ENCODE measurements at regions not wholly inside any gene's neighbourhood (a gene's known extent, or its start where the extent isn't known, plus 50 kb on each side); places are given as distances from the start of the nearest gene placed in this dataset.

GRCh38 chr3:27573780-27574437 is 89.7 kb upstream of the SLC4A7 start:
- H3K36me3 ChIP-seq (ENCODE audit: control insufficient read depth, insufficient read depth, low read length) = no peaks in the 10 kb centered on the region
- no peak for DNase-seq (ENCODE audit: low read depth)
- ChIA-PET CTCF (interaction anchor here (1.0 kb wide), 1 partner anchor 84 kb away, joined by 3 read pairs; no protein-coding TSS in a partner anchor), POLR2A (no interaction called here)
- no peak for TF ChIP-seq CTCF (IDR thresholded peaks at IDR 0.05; ENCODE audit: insufficient read depth, low read depth, low read length)
- H3K4me3 ChIP-seq (ENCODE audit: low read depth, low read length) = no peak overlapping the region
- no peaks in the 10 kb centered on the region for H3K27me3 ChIP-seq (ENCODE audit: control insufficient read depth, insufficient read depth, low read length)

GRCh38 chr3:27573138-27573537 is 89.0 kb upstream of the SLC4A7 start:
- ChIA-PET POLR2A (no interaction called here), CTCF (no interaction called here)
- TF ChIP-seq CTCF (IDR thresholded peaks at IDR 0.05; ENCODE audit: insufficient read depth, low read depth, low read length) = no peak

GRCh38 chr3:27571345-27571744 is 87.2 kb upstream of the SLC4A7 start:
- ChIA-PET POLR2A (no interaction called here), CTCF (no interaction called here)
- no peak overlapping the region for H3K4me3 ChIP-seq (ENCODE audit: low read depth, low read length)
- no peak for DNase-seq (ENCODE audit: low read depth)
- TF ChIP-seq CTCF (IDR thresholded peaks at IDR 0.05; ENCODE audit: insufficient read depth, low read depth, low read length) = no peak
- no peaks in the 10 kb centered on the region for H3K36me3 ChIP-seq (ENCODE audit: control insufficient read depth, insufficient read depth, low read length)
- H3K27me3 ChIP-seq (ENCODE audit: control insufficient read depth, insufficient read depth, low read length) = no peaks in the 10 kb centered on the region

More at GRCh38 chr3:27573138-27573537, 89.0 kb upstream of the SLC4A7 start:
- no peak for DNase-seq (ENCODE audit: low read depth)
- H3K4me3 ChIP-seq (ENCODE audit: low read depth, low read length) = no peak overlapping the region
- H3K36me3 ChIP-seq (ENCODE audit: control insufficient read depth, insufficient read depth, low read length) = no peaks in the 10 kb centered on the region
- H3K27me3 ChIP-seq (ENCODE audit: control insufficient read depth, insufficient read depth, low read length) = no peaks in the 10 kb centered on the region

- no peak for DNase-seq (ENCODE audit: low read depth)
- H3K27me3 ChIP-seq (ENCODE audit: control insufficient read depth, insufficient read depth, low read length) = no peaks in the 10 kb centered on the region
- ChIA-PET POLR2A (no interaction called here), CTCF (no interaction called here)
- H3K36me3 ChIP-seq (ENCODE audit: control insufficient read depth, insufficient read depth, low read length) = no peaks in the 10 kb centered on the region
- H3K4me3 ChIP-seq (ENCODE audit: low read depth, low read length) = no peak overlapping the region
- no peak for TF ChIP-seq CTCF (IDR thresholded peaks at IDR 0.05; ENCODE audit: insufficient read depth, low read depth, low read length)
These were observed 86.4 kb upstream of the SLC4A7 start for GRCh38 chr3:27570421-27571106.

GRCh38 chr3:27568393-27568792 is 84.2 kb upstream of the SLC4A7 start:
- ChIA-PET CTCF (interaction anchor here (0.6 kb wide), 1 partner anchor 21 kb away, joined by 3 read pairs; no protein-coding TSS in a partner anchor), POLR2A (interaction anchor here (0.6 kb wide), 1 partner anchor 19 kb away, joined by 11 read pairs; no protein-coding TSS in a partner anchor)
- peak; percentile 51 for DNase-seq (ENCODE audit: low read depth)
- no peaks in the 10 kb centered on the region for H3K27me3 ChIP-seq (ENCODE audit: control insufficient read depth, insufficient read depth, low read length)
- TF ChIP-seq CTCF (IDR thresholded peaks at IDR 0.05; ENCODE audit: insufficient read depth, low read depth, low read length) = no peak
- no peak overlapping the region for H3K4me3 ChIP-seq (ENCODE audit: low read depth, low read length)
- H3K36me3 ChIP-seq (ENCODE audit: control insufficient read depth, insufficient read depth, low read length) = no peaks in the 10 kb centered on the region
